Glomerular endothelial cell (primary cell): ENCODE measurements at regions not wholly inside any gene's neighbourhood (a gene's known extent, or its start where the extent isn't known, plus 50 kb on each side); places are given as distances from the start of the nearest gene placed in this dataset.

ENCODE experiments used
- DNase-seq: peaks from one replicate; pipeline ENCODE4 v3.0.0-alpha.2; 2011; ENCODE audit warnings: low read depth, low spot score; ENCODE audit errors: extremely low read depth

DNA sequence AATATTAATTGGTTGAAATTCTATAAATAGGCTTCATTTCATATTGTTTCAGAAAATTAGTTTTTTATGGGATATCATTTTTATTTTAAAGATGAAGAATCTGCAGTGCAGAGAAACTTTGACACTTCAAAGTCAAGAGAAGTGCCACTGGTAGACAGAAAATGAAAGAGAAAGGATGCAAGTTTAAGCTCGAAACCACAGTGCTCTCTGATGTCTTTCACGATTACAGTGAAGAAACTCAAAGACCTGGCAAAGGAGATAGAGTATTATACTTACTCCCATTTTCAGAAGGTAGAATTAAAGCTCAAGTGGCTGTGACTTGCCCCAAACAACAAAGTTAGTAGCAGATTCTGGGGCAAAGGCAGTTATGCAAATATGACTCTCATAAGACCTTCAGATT, 745.4 kb downstream of the TECRL start:
- no peak for DNase-seq

DNA sequence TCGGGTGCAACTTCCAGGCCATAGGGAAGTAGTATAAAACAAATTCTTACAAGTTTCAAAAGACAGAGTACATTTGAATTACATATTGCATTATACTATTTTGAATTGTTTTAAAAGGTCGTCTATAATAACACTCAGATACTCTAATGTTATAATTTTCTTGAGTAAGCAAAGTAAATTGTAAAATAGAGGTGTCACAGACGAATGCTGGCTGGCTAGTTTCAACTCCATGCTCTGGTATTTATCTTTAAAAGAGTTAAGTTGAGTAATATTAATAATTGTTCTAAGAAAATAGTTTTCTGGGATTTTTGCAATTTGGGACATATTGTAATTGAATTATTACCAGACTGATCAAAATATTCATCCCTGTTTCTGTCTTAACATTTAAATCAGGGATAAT, 764.9 kb downstream of the TECRL start:
- DNase-seq = no peak

DNA sequence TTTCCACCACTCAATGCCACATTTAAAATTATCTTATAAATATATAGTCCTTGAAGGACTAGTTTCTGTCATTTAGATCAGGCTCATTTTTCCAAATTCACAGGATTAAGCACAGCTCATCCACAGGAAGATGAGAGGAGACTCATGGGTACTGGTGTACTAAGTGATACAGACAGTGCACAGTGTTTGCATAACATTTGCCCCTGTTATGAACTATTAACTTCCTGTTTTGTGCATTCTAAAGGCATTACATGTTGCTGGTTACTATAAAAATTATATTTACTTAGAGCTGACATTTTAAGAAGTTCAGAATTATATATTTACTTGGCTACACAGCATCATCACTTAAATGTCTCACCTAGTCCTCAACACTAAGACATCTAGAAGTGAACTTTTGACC, 772.0 kb downstream of the TECRL start:
- no peak for DNase-seq

DNA sequence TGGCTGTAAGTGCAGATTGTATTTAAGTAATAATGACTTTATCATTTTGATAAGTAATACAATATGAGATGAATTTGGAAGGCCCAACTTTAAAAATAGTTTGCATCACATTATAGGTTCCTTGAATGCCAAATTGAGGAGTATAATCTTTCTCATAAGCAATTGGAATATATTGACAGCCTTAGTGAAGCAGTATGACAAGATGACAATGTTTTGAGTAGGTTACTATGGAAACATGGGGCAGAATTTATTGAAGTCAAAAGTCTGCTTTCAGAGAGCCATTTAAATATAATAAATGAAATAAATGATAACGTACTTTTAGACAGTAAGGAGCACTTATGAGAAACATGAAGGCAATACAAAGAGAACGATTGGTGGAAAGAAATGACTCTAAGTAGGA, 776.4 kb downstream of the TECRL start:
- no peak for DNase-seq

DNA sequence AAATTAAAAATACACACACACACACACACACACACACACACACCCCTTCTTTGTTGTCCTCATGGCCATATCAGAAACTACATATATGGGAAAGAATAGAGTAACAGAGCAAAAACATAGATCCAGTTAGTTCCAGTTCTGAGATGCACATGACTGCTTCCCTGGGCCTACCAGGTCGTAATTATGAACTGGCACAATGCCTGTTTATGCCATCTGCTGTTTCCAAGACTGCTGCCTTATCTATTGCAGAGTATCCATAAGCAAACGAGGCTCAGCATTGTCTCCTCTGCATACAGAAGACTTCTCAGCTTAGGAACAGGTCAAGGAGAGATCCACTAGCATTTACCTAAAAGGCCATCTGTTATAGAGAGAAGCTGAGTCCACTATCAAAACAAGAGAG, 789.0 kb downstream of the TECRL start:
- no peak for DNase-seq

DNA sequence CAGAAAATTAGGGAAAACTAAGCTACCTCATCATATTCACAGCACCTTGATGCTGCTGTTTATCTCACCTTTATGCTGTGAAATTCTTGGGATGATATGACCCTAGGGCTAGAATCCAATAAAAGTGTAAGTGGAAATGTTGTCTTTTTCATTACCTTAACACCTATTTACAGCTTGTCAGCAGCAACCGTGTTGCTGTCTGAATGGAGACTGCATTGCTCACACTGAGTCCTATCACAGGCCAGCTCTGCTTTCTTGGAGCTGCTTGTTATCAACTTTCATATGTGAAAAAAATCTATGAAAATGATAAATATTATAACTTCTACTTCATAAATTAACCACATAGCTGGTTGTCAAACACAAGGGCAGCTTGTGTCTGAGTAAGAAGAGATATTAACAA, 789.5 kb downstream of the TECRL start:
- DNase-seq = no peak

DNA sequence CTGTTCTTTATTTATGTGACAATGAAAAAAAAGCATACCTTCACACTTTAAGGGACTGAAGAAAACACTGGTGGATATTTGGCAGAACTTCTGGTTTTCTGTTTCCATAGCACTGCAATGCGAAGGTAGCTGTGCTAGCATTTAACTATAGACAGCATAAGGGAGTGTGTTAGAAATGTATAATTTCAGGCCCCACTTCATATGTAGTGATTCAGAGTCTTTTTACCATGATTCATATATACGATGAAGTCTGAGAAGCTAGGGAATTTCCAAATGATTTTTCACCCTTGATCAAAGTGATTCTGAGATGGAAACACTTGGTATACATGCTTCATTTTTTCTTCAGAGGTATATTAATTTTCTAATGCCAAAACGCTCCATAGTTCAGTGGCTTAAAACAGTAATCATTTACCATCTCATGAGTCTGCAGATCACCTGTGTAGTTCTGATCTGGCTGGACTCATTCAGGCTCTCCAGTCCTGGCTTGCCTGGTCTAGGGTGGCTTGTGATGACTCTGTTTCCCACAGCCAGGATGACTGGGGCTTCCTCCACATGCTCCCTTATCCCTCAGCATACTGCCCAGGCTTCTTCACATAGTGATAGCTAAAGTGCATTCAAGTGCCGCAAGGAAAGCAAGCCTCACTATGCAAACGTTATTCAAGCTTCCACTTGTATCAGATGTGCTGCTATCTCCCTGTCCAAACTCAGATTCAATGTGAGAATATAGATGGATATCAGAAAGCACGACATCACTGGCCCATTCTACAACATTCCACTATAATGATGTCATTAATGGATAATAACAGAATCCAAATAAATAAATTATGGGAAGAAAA, 790.1 kb downstream of the TECRL start:
- no peak for DNase-seq

DNA sequence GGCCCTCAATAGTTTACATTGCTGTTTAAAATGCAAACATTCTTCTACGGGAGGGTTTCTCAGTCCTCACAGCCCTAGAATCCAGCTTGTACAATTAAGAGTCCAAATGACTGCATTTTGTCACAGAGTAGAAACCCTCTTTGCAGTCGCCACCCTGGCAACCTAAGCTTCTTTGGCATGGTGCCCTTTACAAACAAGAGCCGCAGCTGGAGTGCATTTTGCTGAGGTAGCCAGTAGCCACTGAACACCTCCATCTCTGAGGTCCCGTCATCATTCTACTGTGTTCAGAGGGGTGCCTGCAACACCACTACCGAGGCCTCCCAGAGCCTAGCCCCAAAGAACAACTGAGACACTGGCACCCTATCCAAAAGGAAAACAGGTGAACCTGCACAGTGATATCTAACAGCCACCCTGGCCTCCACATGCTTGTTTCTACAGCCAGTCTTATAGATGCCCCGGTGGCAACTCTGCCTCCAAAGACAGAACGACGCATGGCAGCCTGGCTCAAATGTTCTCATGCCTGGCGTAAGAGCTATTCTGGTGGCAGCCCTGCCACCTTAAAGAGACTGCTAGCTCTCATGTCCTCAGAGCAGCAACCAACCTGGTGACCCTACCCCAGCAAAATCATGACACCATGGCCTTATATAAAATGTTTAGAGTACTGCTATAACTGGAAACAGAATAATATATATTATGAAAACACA, 801.9 kb downstream of the TECRL start:
- no peak for DNase-seq

DNA sequence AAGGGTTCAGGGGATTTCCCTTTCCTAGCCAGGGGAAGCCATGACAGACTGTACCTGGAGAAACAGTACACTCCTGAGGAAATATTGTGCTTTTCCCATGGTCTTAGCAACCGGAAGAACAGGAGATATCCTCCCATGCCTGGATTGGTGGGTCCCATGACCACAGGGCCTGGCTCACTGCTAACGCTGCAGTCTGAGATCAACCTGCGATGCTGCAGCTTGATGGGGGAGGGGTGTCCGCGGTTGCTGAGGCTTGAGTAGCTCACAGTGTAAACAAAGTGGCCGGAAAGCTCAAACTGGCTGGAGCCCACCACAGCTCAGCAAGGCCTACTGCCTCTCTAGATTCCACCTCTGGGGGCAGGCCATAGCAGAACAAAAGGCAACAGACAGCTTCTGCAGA, 819.5 kb downstream of the TECRL start:
- no peak for DNase-seq

DNA sequence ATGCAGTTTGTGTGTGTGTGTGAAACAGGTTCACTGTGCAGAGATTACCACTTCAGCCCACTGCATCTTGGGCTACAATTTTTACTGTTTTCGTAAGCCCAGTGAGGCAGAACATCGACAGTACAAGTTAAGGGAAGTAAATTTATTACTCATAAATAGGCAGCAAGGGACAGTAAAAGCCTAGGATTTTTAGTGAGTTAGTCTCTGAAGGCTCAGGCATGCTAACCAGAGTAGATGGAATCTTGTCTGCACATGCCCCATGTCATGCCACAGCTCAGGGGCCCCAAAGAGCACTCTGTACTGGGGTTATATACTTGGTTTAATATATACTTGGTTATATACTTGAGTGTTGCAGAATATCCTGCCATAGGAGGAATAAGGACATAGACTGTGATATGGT, 825.7 kb downstream of the TECRL start:
- DNase-seq = no peak

DNA sequence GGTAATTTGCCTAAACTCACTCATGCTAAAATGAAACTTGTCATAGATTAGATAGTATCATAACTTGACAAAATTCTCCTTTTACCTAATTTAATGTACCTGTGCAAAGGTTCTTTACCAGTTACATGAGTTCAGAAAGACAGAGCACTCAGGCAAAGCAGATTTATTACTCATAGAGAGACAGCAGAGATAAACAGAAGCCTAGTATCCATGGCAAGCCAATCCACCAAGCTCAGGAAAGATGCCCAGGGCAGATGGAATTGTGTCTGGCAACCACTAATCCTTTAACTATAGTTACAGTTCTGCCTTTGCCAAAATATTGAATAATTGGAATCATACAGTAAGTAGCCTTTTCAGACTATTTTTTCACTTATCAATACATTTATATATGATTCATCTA, 826.2 kb downstream of the TECRL start:
- DNase-seq = no peak

DNA sequence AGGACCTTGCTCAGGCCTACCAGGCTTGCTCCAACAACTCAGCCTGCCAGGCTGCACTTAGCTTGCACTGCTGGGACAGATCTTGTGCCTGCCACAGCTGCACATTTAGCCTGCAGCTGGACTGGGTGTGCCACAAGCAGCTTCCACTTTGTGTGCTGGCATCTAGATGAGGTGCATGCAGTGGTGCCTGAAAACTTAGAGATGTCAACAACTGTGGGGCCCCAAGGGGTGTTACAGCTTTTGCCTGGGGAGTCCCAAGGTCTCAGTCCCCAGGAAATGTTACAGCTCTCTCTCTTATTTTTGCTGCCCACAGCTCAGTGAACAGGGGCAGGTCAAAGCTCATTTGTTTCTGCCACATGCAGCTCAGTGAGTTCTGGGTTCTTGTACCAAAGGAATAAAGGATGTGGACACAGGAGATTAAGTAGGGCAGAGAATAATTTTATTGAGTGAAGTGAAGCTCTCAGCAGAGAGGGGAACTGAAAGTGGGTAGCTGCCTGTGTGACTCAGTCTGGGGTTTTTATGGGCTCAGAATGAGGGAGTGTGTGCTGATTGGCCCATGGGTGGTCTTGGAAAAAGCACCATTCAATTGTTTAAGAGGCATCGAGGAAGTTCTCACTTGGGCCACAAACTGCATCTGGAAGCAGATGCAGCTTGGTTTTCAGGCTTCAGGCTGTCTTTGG, 828.3 kb downstream of the TECRL start:
- DNase-seq = no peak

DNA sequence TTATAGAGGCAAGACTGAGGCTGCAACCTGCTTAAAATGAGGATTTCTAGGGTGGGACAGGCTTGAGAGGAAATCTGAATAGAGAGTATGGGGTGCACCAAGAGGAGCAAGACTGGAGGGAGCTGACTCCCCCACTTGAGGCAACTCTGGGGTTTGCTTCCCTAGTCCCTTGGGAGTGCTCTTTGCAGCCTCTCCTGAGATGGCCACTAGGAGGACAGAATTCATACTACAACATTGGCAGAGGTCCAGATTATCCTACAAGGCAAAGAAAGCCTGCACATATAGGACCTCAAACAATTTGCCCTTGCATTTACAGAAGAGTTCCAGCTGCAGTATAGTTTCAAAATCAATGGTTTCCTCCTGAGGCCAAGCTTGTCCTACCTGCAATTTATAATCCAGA, 830.9 kb downstream of the TECRL start:
- no peak for DNase-seq

DNA sequence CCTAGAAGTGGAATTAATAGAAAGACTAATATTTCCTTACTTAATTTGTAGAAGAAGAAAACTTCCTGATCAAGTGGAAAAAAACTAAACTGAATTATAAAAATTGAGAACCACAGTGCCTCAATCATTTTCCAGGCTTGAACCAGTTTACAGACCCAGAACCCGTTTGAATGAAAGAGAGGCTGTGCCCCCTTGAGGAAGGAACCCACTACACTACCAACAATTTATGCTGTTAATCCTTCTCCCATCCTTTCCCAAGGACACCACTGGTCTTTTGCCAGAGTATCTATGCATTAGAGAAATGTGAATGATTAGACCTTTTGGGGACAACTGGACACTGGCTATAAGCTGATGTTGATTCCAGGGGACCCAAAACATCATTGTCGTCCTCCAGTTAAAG, 842.6 kb downstream of the TECRL start:
- DNase-seq = no peak

DNA sequence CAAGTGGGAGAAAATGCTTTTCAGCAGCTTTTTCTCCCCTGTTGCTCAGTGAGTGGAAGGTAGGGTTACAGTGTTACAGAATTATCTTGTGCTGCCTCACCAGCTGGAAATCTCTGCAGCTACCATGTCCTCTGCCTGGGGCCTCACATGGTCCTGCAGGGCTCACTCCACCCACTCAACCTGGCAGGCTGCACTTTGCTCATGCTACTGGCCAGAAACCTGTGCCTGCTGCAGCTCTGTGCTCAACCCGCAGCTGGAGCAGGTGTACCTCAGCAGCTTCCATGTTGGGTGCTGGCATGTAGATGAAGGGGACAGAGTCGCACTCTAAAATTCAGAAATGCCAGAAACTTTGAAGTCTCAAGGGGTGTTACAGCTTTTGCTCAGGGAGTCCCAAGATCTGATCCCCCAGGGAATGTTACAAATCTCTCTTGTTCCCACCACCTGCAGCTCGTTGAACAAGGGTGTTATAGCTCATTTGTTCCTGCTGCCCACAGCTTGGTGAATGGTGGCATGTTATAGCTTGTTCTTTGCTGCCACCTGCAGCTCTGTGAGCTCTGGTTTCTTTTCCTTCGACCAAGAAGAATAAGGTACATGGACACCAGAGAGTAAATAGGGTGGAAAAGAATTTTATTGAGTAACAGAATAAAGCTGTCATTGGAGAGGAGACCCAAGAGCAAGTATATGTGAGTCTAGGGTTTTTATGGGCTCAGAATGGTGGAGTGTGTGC, 845.8 kb downstream of the TECRL start:
- DNase-seq = no peak

DNA sequence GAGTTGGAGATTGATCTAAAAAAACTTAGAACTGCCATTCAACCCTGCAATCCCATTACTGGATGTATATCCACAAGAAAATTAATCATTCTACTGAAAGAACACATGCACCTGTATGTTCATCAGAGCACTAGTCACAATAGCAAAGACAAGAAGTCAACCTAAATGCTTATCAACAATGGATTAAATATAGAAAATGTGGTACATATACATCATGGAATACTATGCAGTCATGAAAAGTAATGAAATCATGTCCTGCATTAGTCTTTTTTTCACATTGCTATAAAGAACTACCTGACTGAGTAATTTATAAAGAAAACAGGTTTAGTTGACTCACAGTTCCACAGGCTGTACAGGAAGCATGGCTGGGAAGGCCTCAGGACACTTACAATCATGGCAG, 850.5 kb downstream of the TECRL start:
- DNase-seq = no peak

DNA sequence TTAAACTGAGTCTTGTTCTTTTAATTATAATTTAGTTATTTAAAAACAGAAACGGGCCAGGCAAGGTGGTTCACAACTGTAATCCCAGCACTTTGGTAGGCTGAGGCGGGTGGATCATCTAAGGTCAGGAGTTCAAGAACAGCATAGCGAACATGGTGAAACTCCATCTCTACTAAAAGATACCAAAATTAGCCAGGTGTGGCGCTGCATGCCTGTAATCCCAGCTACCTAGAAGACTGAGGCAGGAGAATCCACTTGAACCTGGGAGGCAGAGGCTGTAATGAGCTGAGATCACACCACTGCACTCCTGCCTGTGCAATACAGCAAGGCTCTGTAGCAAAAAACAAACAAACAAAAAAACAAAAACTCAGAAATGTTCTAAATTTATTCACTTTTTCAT, 852.9 kb downstream of the TECRL start:
- no peak for DNase-seq

DNA sequence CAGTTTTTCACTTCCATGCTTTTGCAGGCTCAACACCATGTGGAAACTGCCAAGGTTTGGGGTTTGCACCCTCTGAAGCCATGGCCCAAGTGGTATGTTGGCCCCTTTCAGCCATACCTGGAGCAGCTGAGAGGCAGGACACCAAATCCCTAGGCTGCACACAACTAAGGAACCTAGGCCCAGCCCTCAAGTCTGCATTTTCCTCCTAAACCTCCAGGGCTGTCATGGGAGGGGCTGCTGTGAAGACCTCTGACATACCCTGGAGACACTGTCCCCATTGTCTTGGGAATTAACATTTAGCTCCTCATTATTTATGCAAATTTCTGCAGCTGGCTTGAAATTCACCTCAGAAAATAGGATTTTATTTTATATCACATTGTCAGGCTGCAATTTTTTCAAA, 856.1 kb downstream of the TECRL start:
- DNase-seq = no peak

DNA sequence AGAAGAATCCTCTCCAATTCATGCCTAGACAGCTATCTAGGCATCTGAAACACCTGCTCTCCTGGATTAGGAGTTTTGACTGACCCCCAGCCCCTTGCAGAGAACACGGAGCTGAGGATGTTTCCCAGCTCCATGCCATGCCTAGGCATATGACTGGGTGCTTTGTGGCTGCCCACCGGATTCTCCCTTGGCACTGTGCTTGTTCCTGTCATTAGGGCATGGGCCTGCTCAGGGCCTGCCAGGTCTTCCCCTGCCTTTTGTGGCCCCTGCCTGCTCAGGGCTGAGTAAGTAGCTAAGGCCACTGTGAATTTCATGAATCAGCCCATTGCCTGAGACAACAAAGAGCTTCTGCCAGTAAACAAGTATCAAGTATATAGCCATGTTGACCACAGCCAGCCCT, 867.4 kb downstream of the TECRL start:
- no peak for DNase-seq

DNA sequence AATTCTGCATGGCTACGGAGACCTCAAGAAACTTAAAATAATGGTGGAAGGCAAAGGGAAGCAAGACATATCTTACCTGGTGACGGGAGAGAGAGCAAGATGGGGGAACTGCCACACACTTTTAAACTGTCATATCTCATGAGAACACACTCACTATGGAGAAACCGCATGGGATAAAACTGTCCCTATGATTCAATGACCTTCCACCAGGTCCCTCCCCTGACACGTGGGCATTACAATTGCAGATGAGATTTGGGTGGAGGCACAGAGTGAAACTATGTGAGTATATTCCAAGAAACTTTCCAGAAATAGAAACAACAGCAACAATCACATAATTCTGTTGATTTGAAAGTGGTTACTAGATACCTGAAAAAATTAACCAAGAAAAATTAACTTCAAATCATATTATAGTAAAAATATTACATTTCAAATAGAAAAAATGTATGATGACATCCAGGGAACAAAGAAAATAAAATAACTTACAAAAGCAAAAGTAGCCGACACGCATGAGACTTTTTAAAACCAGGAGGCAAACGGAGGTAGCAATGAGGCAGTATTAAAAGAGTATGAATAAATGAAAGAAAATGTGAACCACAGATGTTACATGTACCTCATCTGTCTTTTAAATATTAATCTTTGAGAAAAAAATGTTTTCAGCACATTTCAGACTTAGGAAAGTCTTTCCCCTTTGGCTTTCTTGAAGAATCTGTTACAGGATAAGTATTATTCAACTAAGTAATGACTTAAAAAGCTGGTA, 879.5 kb downstream of the TECRL start:
- DNase-seq = no peak
